Fibroblast of the aortic adventitia (primary cell): ENCODE measurements at regions not wholly inside any gene's neighbourhood (a gene's known extent, or its start where the extent isn't known, plus 50 kb on each side); places are given as distances from the start of the nearest gene placed in this dataset.

Experiments
- DNase-seq: peaks from one replicate; pipeline ENCODE4 v3.0.0-alpha.2; 2010; ENCODE audit warnings: low read depth
- H3K4me3 ChIP-seq: 2 replicates; pipeline ENCODE4 v1.5.1; 2011; ENCODE audit warnings: low read depth, mild to moderate bottlenecking, control low read depth, low read length, moderate library complexity
- CTCF ChIP-seq: IDR thresholded peaks from 2 replicates; pipeline ENCODE4 v1.5.1; 2011; ENCODE audit warnings: mild to moderate bottlenecking, low read length, control low read depth, inconsistent platforms; ENCODE audit not compliant: insufficient read depth

- no peak for DNase-seq
- no peak overlapping the region for H3K4me3 ChIP-seq
- TF ChIP-seq CTCF: no peak
Measured at GRCh38 chr5:175381130-175381529, 62.9 kb downstream of the DRD1 start.

GRCh38 chr5:175380701-175381100 lies 63.3 kb downstream of the DRD1 start:
- no peak overlapping the region for H3K4me3 ChIP-seq
- no peak for DNase-seq
- no peak for TF ChIP-seq CTCF

GRCh38 chr5:175379867-175380266 lies 64.1 kb downstream of the DRD1 start:
- H3K4me3 ChIP-seq: no peak overlapping the region
- TF ChIP-seq CTCF: no peak
- no peak for DNase-seq

- TF ChIP-seq CTCF: no peak
Measured at GRCh38 chr5:175378444-175379028, 65.4 kb downstream of the DRD1 start.

GRCh38 chr5:175377816-175378215 lies 66.2 kb downstream of the DRD1 start:
- TF ChIP-seq CTCF: no peak
- DNase-seq: no peak
- H3K4me3 ChIP-seq: no peak overlapping the region

More at GRCh38 chr5:175378444-175379028, 65.4 kb downstream of the DRD1 start:
- DNase-seq: peak; percentile 7
- H3K4me3 ChIP-seq: no peak overlapping the region

- no peak overlapping the region for H3K4me3 ChIP-seq
- no peak for DNase-seq
- TF ChIP-seq CTCF: no peak
Measured at GRCh38 chr5:175374166-175374875, 69.7 kb downstream of the DRD1 start.
